ENCODE measurements at regions not wholly inside any gene's neighbourhood (a gene's known extent, or its start where the extent isn't known, plus 50 kb on each side); places are given as distances from the start of the nearest gene placed in this dataset.

DNA sequence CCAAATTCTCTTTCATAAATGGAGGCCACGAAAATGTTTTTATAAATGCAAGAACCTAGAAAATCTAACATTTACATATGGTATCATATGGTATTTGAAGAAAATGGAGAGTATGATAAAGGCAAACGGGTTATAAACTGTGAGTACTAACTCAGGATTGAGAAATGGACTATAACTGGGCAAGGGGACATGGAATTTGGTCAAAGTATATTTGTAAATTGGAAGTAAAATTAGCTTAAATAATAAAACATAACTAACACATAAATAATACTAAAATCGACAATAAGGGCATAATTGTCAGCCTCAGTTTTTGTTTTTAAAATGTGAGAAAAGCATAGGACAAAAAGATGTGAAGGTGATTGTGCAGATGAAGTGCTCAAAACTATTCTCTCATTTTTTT lies 1516.3 kb upstream of the MIR17HG start:
- H3K27me3 ChIP-seq (replicated peaks; ENCODE audit: insufficient read depth, low read depth, low read length, poor library complexity): no peaks in the 10 kb centered on the region
- no peaks in the 10 kb centered on the region for H3K9me3 ChIP-seq (ENCODE audit: low read depth, low read length, poor library complexity, severe bottlenecking)
- no peaks in the 10 kb centered on the region for H3K36me3 ChIP-seq (ENCODE audit: insufficient read depth, low read length, poor library complexity, severe bottlenecking)
- ChIA-PET CTCF (no interaction called here), POLR2A (ENCODE audit: low non-redundant PET) (no interaction called here)
- no TSS peak for BruUV-seq (replicated peaks)
- no peak for TF ChIP-seq EZH2 (IDR thresholded peaks at IDR 0.05; ENCODE audit: borderline replicate concordance, low read depth, low read length, poor library complexity, severe bottlenecking)
- TF ChIP-seq, protein P1, sequence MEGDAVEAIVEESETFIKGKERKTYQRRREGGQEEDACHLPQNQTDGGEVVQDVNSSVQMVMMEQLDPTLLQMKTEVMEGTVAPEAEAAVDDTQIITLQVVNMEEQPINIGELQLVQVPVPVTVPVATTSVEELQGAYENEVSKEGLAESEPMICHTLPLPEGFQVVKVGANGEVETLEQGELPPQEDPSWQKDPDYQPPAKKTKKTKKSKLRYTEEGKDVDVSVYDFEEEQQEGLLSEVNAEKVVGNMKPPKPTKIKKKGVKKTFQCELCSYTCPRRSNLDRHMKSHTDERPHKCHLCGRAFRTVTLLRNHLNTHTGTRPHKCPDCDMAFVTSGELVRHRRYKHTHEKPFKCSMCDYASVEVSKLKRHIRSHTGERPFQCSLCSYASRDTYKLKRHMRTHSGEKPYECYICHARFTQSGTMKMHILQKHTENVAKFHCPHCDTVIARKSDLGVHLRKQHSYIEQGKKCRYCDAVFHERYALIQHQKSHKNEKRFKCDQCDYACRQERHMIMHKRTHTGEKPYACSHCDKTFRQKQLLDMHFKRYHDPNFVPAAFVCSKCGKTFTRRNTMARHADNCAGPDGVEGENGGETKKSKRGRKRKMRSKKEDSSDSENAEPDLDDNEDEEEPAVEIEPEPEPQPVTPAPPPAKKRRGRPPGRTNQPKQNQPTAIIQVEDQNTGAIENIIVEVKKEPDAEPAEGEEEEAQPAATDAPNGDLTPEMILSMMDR (conservative IDR thresholded peaks at IDR 0.05; ENCODE audit: low read depth, low read length): no peak
- H3K27ac ChIP-seq (ENCODE audit: low read depth, low read length, poor library complexity, severe bottlenecking): no peak overlapping the region
- no peak for DNase-seq (ENCODE audit: low spot score)
- H3K4me3 ChIP-seq (ENCODE audit: low read depth, low read length, poor library complexity, severe bottlenecking): no peak overlapping the region
- no peaks in the 10 kb centered on the region for H3K4me1 ChIP-seq (ENCODE audit: insufficient read depth, low read length, poor library complexity, severe bottlenecking)
- intact Hi-C loops (cut with micrococcal nuclease; ENCODE audit: unreplicated experiment): no loop called here

DNA sequence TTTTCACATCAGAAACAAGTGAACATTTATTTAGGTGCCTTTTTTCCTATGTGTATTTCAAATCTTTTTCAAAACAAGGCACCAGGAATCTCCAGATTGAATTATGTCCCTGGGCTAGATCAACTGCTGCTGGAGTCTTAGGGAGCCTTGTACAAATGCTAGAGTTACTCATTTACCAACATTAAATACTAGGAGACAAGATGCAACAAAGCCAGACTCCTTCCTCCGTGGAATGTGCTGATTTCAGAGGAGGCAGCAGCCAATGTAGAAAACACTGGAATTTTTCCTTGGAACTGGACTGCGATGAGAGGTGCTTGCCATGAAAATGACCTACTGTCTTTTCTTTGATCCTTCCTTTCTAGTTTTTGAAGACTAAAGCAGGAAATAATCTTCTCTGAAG lies 1514.7 kb upstream of the MIR17HG start:
- Histone ChIP-seq H3K27me3 (replicated peaks; ENCODE audit: insufficient read depth, low read depth, low read length, poor library complexity) (no peaks in the 10 kb centered on the region), H3K36me3 (ENCODE audit: insufficient read depth, low read length, poor library complexity, severe bottlenecking) (no peaks in the 10 kb centered on the region), H3K9me3 (ENCODE audit: low read depth, low read length, poor library complexity, severe bottlenecking) (no peaks in the 10 kb centered on the region), H3K4me1 (ENCODE audit: insufficient read depth, low read length, poor library complexity, severe bottlenecking) (no peaks in the 10 kb centered on the region), H3K27ac (ENCODE audit: low read depth, low read length, poor library complexity, severe bottlenecking) (no peak overlapping the region), H3K4me3 (ENCODE audit: low read depth, low read length, poor library complexity, severe bottlenecking) (no peak overlapping the region)
- no peak for DNase-seq (ENCODE audit: low spot score)
- intact Hi-C loops (cut with micrococcal nuclease; ENCODE audit: unreplicated experiment): no loop called here
- ChIA-PET POLR2A (ENCODE audit: low non-redundant PET) (no interaction called here), CTCF (no interaction called here)
- no TSS peak for BruUV-seq (replicated peaks)
- TF ChIP-seq, protein P1 (conservative IDR thresholded peaks at IDR 0.05; ENCODE audit: low read depth, low read length): no peak
- TF ChIP-seq EZH2 (IDR thresholded peaks at IDR 0.05; ENCODE audit: borderline replicate concordance, low read depth, low read length, poor library complexity, severe bottlenecking): no peak

DNA sequence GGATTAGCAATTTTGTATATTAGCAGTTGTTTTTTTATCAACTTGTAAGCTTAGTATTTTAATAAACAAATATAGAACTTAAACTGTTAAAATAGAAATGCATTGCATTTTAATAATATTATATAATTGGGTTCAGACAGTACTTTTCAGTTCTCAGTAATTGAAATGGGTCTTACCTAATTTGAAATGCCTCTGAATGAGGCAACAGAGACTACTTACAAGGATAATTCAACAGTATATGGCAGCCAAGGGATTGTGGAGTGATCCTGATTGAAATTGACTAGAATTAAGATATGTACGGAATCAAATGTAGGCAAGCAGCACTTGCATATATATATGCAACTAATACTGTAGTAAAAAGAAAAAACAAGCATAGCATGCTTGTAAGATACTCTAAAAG lies 1503.9 kb upstream of the MIR17HG start:
- BruUV-seq (replicated peaks): no TSS peak
- no peak for DNase-seq (ENCODE audit: low spot score)
- ChIA-PET POLR2A (ENCODE audit: low non-redundant PET) (no interaction called here), CTCF (no interaction called here)
- intact Hi-C loops (cut with micrococcal nuclease; ENCODE audit: unreplicated experiment): no loop called here
- Histone ChIP-seq H3K36me3 (ENCODE audit: insufficient read depth, low read length, poor library complexity, severe bottlenecking) (no peaks in the 10 kb centered on the region), H3K27ac (ENCODE audit: low read depth, low read length, poor library complexity, severe bottlenecking) (no peak overlapping the region), H3K27me3 (replicated peaks; ENCODE audit: insufficient read depth, low read depth, low read length, poor library complexity) (no peaks in the 10 kb centered on the region), H3K9me3 (ENCODE audit: low read depth, low read length, poor library complexity, severe bottlenecking) (no peaks in the 10 kb centered on the region), H3K4me1 (ENCODE audit: insufficient read depth, low read length, poor library complexity, severe bottlenecking) (no peaks in the 10 kb centered on the region), H3K4me3 (ENCODE audit: low read depth, low read length, poor library complexity, severe bottlenecking) (no peak overlapping the region)
- TF ChIP-seq, protein P1 (conservative IDR thresholded peaks at IDR 0.05; ENCODE audit: low read depth, low read length): no peak
- no peak for TF ChIP-seq EZH2 (IDR thresholded peaks at IDR 0.05; ENCODE audit: borderline replicate concordance, low read depth, low read length, poor library complexity, severe bottlenecking)

Data from A673 (cell line).